ENCODE measurements at regions not wholly inside any gene's neighbourhood (a gene's known extent, or its start where the extent isn't known, plus 50 kb on each side); places are given as distances from the start of the nearest gene placed in this dataset.
"Not testable (repeated sequence)": the region's sequence is repeated elsewhere in the genome, so short reads cannot be mapped to it uniquely, and the experiment has no call there.

- Histone ChIP-seq H3K79me2 (ENCODE audit: control insufficient read depth, insufficient read depth, low read length, unreplicated experiment) (no peaks in the 10 kb centered on the region), H3K27ac (ENCODE audit: low read depth, low read length) (no peak overlapping the region), H3K4me1 (ENCODE audit: control insufficient read depth, insufficient read depth, low read length, unreplicated experiment) (peaks cover 20% of the 10 kb centered on the region), H3K36me3 (ENCODE audit: insufficient read depth, low read length) (no peaks in the 10 kb centered on the region), H3K4me3 (ENCODE audit: low read depth, low read length) (no peak overlapping the region), H3K27me3 (ENCODE audit: insufficient read depth, low read length) (no peaks in the 10 kb centered on the region), H2AFZ (ENCODE audit: low read length, unreplicated experiment) (no peak overlapping the region)
These were observed 303.5 kb downstream of the TBC1D4 start for GRCh38 chr13:75178436-75178835.

- peaks cover 2% of the 10 kb centered on the region for H3K4me1 ChIP-seq (ENCODE audit: control insufficient read depth, insufficient read depth, low read length, unreplicated experiment)
- H3K27me3 ChIP-seq (ENCODE audit: insufficient read depth, low read length), result no peaks in the 10 kb centered on the region
- no peak overlapping the region for H3K4me3 ChIP-seq (ENCODE audit: low read depth, low read length)
- no peaks in the 10 kb centered on the region for H3K36me3 ChIP-seq (ENCODE audit: insufficient read depth, low read length)
- H3K79me2 ChIP-seq (ENCODE audit: control insufficient read depth, insufficient read depth, low read length, unreplicated experiment), result no peaks in the 10 kb centered on the region
- H2AFZ ChIP-seq (ENCODE audit: low read length, unreplicated experiment), result no peak overlapping the region
- H3K27ac ChIP-seq (ENCODE audit: low read depth, low read length), result no peak overlapping the region
These were observed 306.4 kb downstream of the TBC1D4 start for GRCh38 chr13:75175575-75175974.

GRCh38 chr13:75175097-75175496, 306.9 kb downstream of the TBC1D4 start:
- not testable (repeated sequence) for H3K27ac ChIP-seq (ENCODE audit: low read depth, low read length); H2AFZ ChIP-seq (ENCODE audit: low read length, unreplicated experiment); H3K36me3 ChIP-seq (ENCODE audit: insufficient read depth, low read length); H3K4me1 ChIP-seq (ENCODE audit: control insufficient read depth, insufficient read depth, low read length, unreplicated experiment); H3K79me2 ChIP-seq (ENCODE audit: control insufficient read depth, insufficient read depth, low read length, unreplicated experiment); H3K4me3 ChIP-seq (ENCODE audit: low read depth, low read length); H3K27me3 ChIP-seq (ENCODE audit: insufficient read depth, low read length)

GRCh38 chr13:75174481-75174880, 307.5 kb downstream of the TBC1D4 start:
- H3K27ac ChIP-seq (ENCODE audit: low read depth, low read length), result no peak overlapping the region
- no peaks in the 10 kb centered on the region for H3K79me2 ChIP-seq (ENCODE audit: control insufficient read depth, insufficient read depth, low read length, unreplicated experiment)
- H2AFZ ChIP-seq (ENCODE audit: low read length, unreplicated experiment), result no peak overlapping the region
- no peak overlapping the region for H3K4me3 ChIP-seq (ENCODE audit: low read depth, low read length)
- H3K4me1 ChIP-seq (ENCODE audit: control insufficient read depth, insufficient read depth, low read length, unreplicated experiment), result no peaks in the 10 kb centered on the region
- no peaks in the 10 kb centered on the region for H3K27me3 ChIP-seq (ENCODE audit: insufficient read depth, low read length)
- no peaks in the 10 kb centered on the region for H3K36me3 ChIP-seq (ENCODE audit: insufficient read depth, low read length)

GRCh38 chr13:75173457-75174356, 308.3 kb downstream of the TBC1D4 start:
- Histone ChIP-seq H3K79me2 (ENCODE audit: control insufficient read depth, insufficient read depth, low read length, unreplicated experiment) (no peaks in the 10 kb centered on the region), H2AFZ (ENCODE audit: low read length, unreplicated experiment) (no peak overlapping the region), H3K4me1 (ENCODE audit: control insufficient read depth, insufficient read depth, low read length, unreplicated experiment) (no peaks in the 10 kb centered on the region), H3K4me3 (ENCODE audit: low read depth, low read length) (no peak overlapping the region), H3K36me3 (ENCODE audit: insufficient read depth, low read length) (no peaks in the 10 kb centered on the region), H3K27ac (ENCODE audit: low read depth, low read length) (no peak overlapping the region), H3K27me3 (ENCODE audit: insufficient read depth, low read length) (no peaks in the 10 kb centered on the region)

- H3K4me1 ChIP-seq (ENCODE audit: control insufficient read depth, insufficient read depth, low read length, unreplicated experiment), result peaks cover 9% of the 10 kb centered on the region
- no peak overlapping the region for H3K4me3 ChIP-seq (ENCODE audit: low read depth, low read length)
- H3K79me2 ChIP-seq (ENCODE audit: control insufficient read depth, insufficient read depth, low read length, unreplicated experiment), result no peaks in the 10 kb centered on the region
These were observed 311.7 kb downstream of the TBC1D4 start for GRCh38 chr13:75170311-75170710.

GRCh38 chr13:75165543-75166230, 316.3 kb downstream of the TBC1D4 start:
- H3K4me1 ChIP-seq (ENCODE audit: control insufficient read depth, insufficient read depth, low read length, unreplicated experiment), result peaks cover 9% of the 10 kb centered on the region

More at GRCh38 chr13:75170311-75170710, 311.7 kb downstream of the TBC1D4 start:
- Histone ChIP-seq H2AFZ (ENCODE audit: low read length, unreplicated experiment) (no peak overlapping the region), H3K27ac (ENCODE audit: low read depth, low read length) (no peak overlapping the region), H3K36me3 (ENCODE audit: insufficient read depth, low read length) (no peaks in the 10 kb centered on the region), H3K27me3 (ENCODE audit: insufficient read depth, low read length) (no peaks in the 10 kb centered on the region)

GRCh38 chr13:75161804-75162203, 320.2 kb downstream of the TBC1D4 start:
- Histone ChIP-seq H3K4me3 (ENCODE audit: low read depth, low read length) (no peak overlapping the region), H2AFZ (ENCODE audit: low read length, unreplicated experiment) (no peak overlapping the region), H3K79me2 (ENCODE audit: control insufficient read depth, insufficient read depth, low read length, unreplicated experiment) (no peaks in the 10 kb centered on the region), H3K27me3 (ENCODE audit: insufficient read depth, low read length) (no peaks in the 10 kb centered on the region), H3K36me3 (ENCODE audit: insufficient read depth, low read length) (no peaks in the 10 kb centered on the region), H3K27ac (ENCODE audit: low read depth, low read length) (no peak overlapping the region), H3K4me1 (ENCODE audit: control insufficient read depth, insufficient read depth, low read length, unreplicated experiment) (peaks cover 9% of the 10 kb centered on the region)

More at GRCh38 chr13:75165543-75166230, 316.3 kb downstream of the TBC1D4 start:
- Histone ChIP-seq H3K27me3 (ENCODE audit: insufficient read depth, low read length) (no peaks in the 10 kb centered on the region), H3K79me2 (ENCODE audit: control insufficient read depth, insufficient read depth, low read length, unreplicated experiment) (no peaks in the 10 kb centered on the region), H3K4me3 (ENCODE audit: low read depth, low read length) (no peak overlapping the region), H3K36me3 (ENCODE audit: insufficient read depth, low read length) (no peaks in the 10 kb centered on the region), H3K27ac (ENCODE audit: low read depth, low read length) (no peak overlapping the region), H2AFZ (ENCODE audit: low read length, unreplicated experiment) (peak overlapping the region; percentile 36)

GRCh38 chr13:75160984-75161383, 321.0 kb downstream of the TBC1D4 start:
- Histone ChIP-seq H3K27ac (ENCODE audit: low read depth, low read length) (no peak overlapping the region), H3K27me3 (ENCODE audit: insufficient read depth, low read length) (no peaks in the 10 kb centered on the region), H3K4me3 (ENCODE audit: low read depth, low read length) (no peak overlapping the region), H3K4me1 (ENCODE audit: control insufficient read depth, insufficient read depth, low read length, unreplicated experiment) (peaks cover 6% of the 10 kb centered on the region), H3K79me2 (ENCODE audit: control insufficient read depth, insufficient read depth, low read length, unreplicated experiment) (no peaks in the 10 kb centered on the region), H3K36me3 (ENCODE audit: insufficient read depth, low read length) (no peaks in the 10 kb centered on the region), H2AFZ (ENCODE audit: low read length, unreplicated experiment) (no peak overlapping the region)

GRCh38 chr13:75154331-75154730, 327.6 kb downstream of the TBC1D4 start:
- Histone ChIP-seq H3K4me1 (ENCODE audit: control insufficient read depth, insufficient read depth, low read length, unreplicated experiment) (peaks cover 6% of the 10 kb centered on the region), H3K79me2 (ENCODE audit: control insufficient read depth, insufficient read depth, low read length, unreplicated experiment) (no peaks in the 10 kb centered on the region), H3K27ac (ENCODE audit: low read depth, low read length) (no peak overlapping the region), H3K36me3 (ENCODE audit: insufficient read depth, low read length) (no peaks in the 10 kb centered on the region), H2AFZ (ENCODE audit: low read length, unreplicated experiment) (no peak overlapping the region), H3K4me3 (ENCODE audit: low read depth, low read length) (no peak overlapping the region), H3K27me3 (ENCODE audit: insufficient read depth, low read length) (no peaks in the 10 kb centered on the region)

GRCh38 chr13:75153834-75154233, 328.1 kb downstream of the TBC1D4 start:
- H3K4me1 ChIP-seq (ENCODE audit: control insufficient read depth, insufficient read depth, low read length, unreplicated experiment), result peaks cover 6% of the 10 kb centered on the region
- no peak overlapping the region for H3K27ac ChIP-seq (ENCODE audit: low read depth, low read length)
- H3K79me2 ChIP-seq (ENCODE audit: control insufficient read depth, insufficient read depth, low read length, unreplicated experiment), result no peaks in the 10 kb centered on the region
- no peak overlapping the region for H3K4me3 ChIP-seq (ENCODE audit: low read depth, low read length)
- H3K27me3 ChIP-seq (ENCODE audit: insufficient read depth, low read length), result no peaks in the 10 kb centered on the region
- H2AFZ ChIP-seq (ENCODE audit: low read length, unreplicated experiment), result no peak overlapping the region
- H3K36me3 ChIP-seq (ENCODE audit: insufficient read depth, low read length), result no peaks in the 10 kb centered on the region

All from ACC112 (cell line).